ENCODE measurements at regions not wholly inside any gene's neighbourhood (a gene's known extent, or its start where the extent isn't known, plus 50 kb on each side); places are given as distances from the start of the nearest gene placed in this dataset.

- intact Hi-C loops (cut with micrococcal nuclease) = no loop called here
- Mint-ChIP-seq H3K27ac (no peak overlapping the region), H3K27me3 (ENCODE audit: low read depth in 3 of 3) (no peaks in the 10 kb centered on the region), H3K4me1 (no peaks in the 10 kb centered on the region), H3K4me3 (no peak overlapping the region), H3K9me3 (peaks cover 0 to 5% (median 3%) of the 10 kb centered on the region in 7 donors), H3K36me3 (no peaks in the 10 kb centered on the region)
- no peak overlapping the region for H3K4me2 ChIP-seq (replicated peaks; ENCODE audit: extremely low read depth, low read length, poor library complexity, severe bottlenecking)
- no peak overlapping the region for H2AFZ ChIP-seq (ENCODE audit: insufficient read depth, low read depth, low read length, poor library complexity, severe bottlenecking)
- H3K79me2 ChIP-seq (ENCODE audit: insufficient read depth, low read length) = no peaks in the 10 kb centered on the region
- no peaks in the 10 kb centered on the region for H3K36me3 ChIP-seq (replicated peaks in 1 of 2; ENCODE audit: control insufficient read depth in 1 of 2, insufficient read depth in 2 of 2, low read length in 2 of 2)
- H3K4me3 ChIP-seq (replicated peaks in 1 of 3; ENCODE audit: low read depth in 2 of 3, low read length in 3 of 3) = no peak overlapping the region
- 100% methylated on average over 4 of the region's 4 CpGs for WGBS (ENCODE audit: insufficient coverage)
- no peaks in the 10 kb centered on the region for H3K27me3 ChIP-seq (ENCODE audit: control insufficient read depth in 2 of 2, insufficient read depth in 2 of 2, low read length in 2 of 2)
- no peak overlapping the region for H3K9ac ChIP-seq (ENCODE audit: insufficient read depth, low read length, poor library complexity, severe bottlenecking)
- no peak overlapping the region for H3K27ac ChIP-seq (ENCODE audit: low read depth in 1 of 2, low read length in 2 of 2)
- TF ChIP-seq CTCF (IDR thresholded peaks at IDR 0.05) = no peak
- H4K20me1 ChIP-seq (ENCODE audit: insufficient read depth, low read length) = no peaks in the 10 kb centered on the region
- H3K9me3 ChIP-seq (replicated peaks in 1 of 2; ENCODE audit: control insufficient read depth in 1 of 2, insufficient read depth in 1 of 2, low read length in 2 of 2) = no peaks in the 10 kb centered on the region
- DNase-seq = no peak
- H3K4me1 ChIP-seq (ENCODE audit: control insufficient read depth in 1 of 2, insufficient read depth in 2 of 2, low read length in 2 of 2) = no peaks in the 10 kb centered on the region
Measured at GRCh38 chr5:97629276-97629675, 446.2 kb upstream of the RIOK2 start.

GRCh38 chr5:97635553-97635952 is 452.5 kb upstream of the RIOK2 start:
- Histone ChIP-seq H4K20me1 (ENCODE audit: insufficient read depth, low read length) (no peaks in the 10 kb centered on the region), H3K27ac (ENCODE audit: low read depth in 1 of 2, low read length in 2 of 2) (no peak overlapping the region), H3K4me3 (replicated peaks in 1 of 3; ENCODE audit: low read depth in 2 of 3, low read length in 3 of 3) (no peak overlapping the region), H3K4me1 (ENCODE audit: control insufficient read depth in 1 of 2, insufficient read depth in 2 of 2, low read length in 2 of 2) (no peaks in the 10 kb centered on the region), H3K36me3 (replicated peaks in 1 of 2; ENCODE audit: control insufficient read depth in 1 of 2, insufficient read depth in 2 of 2, low read length in 2 of 2) (no peaks in the 10 kb centered on the region), H3K79me2 (ENCODE audit: insufficient read depth, low read length) (no peaks in the 10 kb centered on the region), H3K4me2 (replicated peaks; ENCODE audit: extremely low read depth, low read length, poor library complexity, severe bottlenecking) (no peak overlapping the region), H2AFZ (ENCODE audit: insufficient read depth, low read depth, low read length, poor library complexity, severe bottlenecking) (no peak overlapping the region), H3K27me3 (ENCODE audit: control insufficient read depth in 2 of 2, insufficient read depth in 2 of 2, low read length in 2 of 2) (no peaks in the 10 kb centered on the region), H3K9me3 (replicated peaks in 1 of 2; ENCODE audit: control insufficient read depth in 1 of 2, insufficient read depth in 1 of 2, low read length in 2 of 2) (no peaks in the 10 kb centered on the region), H3K9ac (ENCODE audit: insufficient read depth, low read length, poor library complexity, severe bottlenecking) (no peak overlapping the region)
- H3K4me3 Mint-ChIP-seq = no peak overlapping the region
- H3K27ac Mint-ChIP-seq = no peak overlapping the region
- no peaks in the 10 kb centered on the region for H3K27me3 Mint-ChIP-seq (ENCODE audit: low read depth in 3 of 3)
- no peak for DNase-seq
- peaks cover 0 to 8% (median 1%) of the 10 kb centered on the region in 7 donors for H3K9me3 Mint-ChIP-seq
- H3K4me1 Mint-ChIP-seq = no peaks in the 10 kb centered on the region
- H3K36me3 Mint-ChIP-seq = no peaks in the 10 kb centered on the region
- intact Hi-C loops (cut with micrococcal nuclease) = no loop called here
- no CpG with 5 or more reads among the region's 2 CpGs for WGBS (ENCODE audit: insufficient coverage)
- no peak for TF ChIP-seq CTCF (IDR thresholded peaks at IDR 0.05)
